NCI-H526 treated with DMSO at 0.1 percent for 48 hours (cell line): ENCODE measurements at regions not wholly inside any gene's neighbourhood (a gene's known extent, or its start where the extent isn't known, plus 50 kb on each side); places are given as distances from the start of the nearest gene placed in this dataset.

ENCODE experiments used
- DNase-seq: peaks from one replicate; lab custom pipeline; 2025; lab: John Stamatoyannopoulos, UW

DNA sequence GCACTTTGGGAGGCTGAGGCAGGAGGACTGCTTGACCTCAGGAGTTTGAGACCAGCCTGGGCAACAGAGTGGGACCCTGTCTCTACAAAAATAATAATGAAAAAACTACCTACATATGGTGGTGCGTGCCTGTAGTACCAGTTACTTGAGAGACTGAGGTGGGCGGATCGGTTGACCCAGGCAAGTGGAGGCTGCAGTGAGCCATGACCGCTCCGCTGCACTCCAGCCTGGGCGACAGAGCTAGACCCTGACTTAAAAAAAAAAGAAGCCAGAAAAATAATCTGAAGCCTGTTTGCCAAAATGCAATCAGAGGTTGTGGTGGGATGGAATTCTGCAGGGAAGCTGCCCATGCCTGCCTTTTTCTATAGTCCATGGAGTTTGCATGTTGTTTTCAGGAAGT is 50.4 kb upstream of the GGTA1 start:
- no peak for DNase-seq

DNA sequence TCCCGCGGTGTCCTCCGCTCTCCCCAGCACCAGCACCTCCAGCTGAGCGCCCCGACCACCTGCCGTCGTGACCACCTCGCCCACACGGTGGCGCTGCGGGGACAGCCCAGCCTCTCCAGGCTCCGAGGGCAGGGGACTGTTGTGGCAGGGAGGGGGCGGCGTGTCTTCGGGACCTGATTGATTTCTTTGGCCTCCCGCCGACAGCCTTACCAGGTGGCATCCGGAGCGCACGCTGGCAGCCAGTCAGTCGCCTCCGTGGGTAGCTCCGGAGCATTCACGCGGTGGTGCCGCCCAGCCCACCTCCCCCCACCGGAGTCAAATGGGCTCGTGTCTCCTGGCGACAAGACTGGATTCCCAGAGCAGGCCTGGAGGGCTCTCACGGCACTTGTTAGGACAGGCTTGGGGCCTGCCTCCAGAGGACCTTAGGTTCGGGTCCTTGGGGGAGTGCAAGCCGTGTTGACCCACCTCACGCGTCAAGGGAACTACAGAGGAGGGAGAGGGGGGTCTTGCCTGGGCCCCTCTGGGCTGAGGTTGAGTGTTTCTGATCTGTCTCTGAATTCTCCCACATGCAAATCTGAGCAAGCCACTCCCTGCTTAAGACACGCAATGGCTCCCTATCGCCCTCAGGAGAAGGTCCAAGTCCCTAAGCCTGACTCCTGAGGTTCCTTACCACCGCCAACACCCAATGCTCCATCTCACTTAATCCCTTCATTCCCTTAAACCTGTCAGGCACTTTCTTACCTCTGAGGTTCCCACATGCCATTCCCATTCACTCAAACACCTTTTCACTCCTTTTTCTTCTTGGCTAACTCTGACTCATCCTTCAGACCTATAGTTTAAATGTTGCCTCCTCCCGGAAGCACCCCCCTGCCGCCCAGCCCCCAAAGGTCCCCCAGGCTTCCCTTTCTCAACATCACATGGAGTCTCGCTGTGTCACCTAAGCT is 51.2 kb upstream of the GGTA1 start:
- DNase-seq: peak; percentile 38

DNA sequence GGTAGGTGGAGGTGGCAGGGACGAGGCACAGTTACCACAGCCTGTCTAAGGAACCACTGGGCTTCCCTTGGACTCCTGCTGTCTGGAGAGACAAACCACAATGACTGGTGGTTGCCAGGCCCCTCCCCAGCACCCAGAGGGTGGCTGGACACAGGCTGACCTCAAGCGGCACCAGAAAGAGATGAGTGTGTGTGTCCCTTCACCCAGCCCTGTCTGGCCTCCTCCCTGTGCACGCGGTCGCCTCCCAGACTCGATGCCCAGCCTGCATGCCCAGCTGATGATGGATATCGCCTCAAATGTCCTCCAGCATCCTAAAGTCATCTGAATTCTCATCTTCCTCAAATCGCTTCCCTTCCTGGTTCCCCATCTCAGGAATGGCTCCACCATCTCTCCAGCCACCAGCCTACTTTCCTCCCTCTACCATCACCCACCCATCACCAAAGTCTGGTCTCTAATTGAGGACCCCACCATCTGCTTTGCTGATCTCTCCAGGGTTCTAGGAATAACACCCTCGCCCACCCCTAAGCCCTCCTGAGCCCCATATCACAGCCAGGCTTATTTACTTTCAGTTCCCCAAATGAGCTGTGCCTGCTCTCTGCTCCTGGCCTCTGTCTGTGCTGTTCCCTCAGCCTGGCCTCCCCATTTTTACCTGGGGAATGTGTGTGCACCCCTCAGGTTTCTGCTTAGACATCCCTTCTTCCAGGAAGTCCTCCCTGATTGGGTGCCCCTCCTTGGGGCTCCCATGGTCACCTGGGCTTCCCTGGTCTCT is 52.5 kb upstream of the GGTA1 start:
- DNase-seq: no peak

DNA sequence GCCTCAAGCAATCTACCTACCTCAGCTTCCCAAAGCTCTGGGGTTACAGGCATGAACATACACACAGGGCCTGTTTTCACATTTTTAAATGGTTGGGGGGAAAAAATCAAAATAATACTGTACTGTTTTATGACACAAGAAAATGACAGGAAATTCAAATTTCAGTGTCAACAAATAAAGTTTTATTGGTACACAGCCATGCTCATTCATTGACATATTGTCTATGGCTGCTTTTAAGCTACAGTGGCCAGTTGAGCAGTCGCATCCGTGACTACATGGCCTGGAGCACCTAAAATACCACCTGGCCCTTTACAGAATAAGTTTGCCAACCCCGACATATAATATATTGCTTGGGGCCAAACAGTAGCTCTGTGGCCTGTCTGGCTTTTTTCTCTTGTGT is 56.4 kb upstream of the GGTA1 start:
- DNase-seq: no peak

DNA sequence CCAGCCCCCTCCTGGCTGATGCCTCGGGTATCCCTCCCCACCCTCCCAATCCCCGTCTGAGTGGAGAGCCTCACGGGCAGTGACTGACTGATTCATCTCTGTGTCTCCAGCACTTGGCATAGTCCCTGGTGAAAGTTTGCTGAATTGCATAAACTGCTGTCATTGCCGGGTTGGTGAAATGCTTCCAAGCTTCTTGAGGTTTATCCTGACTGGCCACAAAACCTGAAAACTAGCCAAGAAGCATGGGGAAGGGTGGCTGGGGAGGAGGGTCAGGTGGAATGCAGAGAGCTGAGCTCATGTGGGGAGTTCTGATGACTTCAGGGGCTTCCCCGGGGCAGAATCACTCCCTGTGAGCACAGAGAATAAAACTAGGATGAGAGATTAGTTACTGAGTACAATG is 56.9 kb upstream of the GGTA1 start:
- no peak for DNase-seq

DNA sequence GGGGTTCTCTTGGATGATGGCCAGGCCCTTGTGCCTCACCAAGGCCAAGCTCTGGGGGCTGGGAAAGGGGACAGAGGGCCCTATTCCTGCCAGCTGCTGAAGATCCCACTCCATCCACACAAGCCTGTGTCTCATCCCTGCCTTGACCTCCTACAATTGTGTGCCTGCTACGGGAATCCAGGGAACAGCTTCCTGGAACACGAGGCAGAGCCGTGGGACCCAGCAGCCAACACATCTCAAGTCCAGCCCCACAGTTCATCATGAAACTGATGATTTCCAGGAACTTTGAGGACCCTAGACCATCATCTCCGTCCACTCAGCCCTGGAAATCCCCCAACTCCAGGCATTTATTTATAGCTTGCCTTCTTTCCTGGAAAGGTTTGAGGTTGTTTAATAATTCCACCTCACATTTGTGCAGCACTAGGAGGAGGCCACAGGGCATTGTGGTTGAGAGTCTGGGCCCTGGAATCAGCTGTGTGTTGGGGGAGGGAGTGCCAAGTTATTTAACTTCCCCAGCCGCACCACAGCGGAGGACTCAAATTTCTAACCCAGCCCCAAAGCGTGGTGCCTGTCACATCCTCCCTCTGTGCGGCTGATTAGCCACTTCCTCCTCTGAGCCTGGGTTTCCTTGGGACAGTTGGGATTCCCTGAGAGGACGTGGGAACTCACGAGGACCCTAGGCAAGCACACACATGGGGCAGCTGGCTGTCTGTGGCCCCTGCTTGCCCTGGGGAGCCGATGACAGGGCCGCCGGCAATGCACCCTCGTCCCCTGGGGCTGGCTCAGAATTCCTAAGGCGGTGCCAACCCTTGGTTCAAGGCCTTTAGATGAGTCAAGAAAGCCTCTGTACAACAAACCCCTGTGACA is 58.2 kb upstream of the GGTA1 start:
- no peak for DNase-seq

DNA sequence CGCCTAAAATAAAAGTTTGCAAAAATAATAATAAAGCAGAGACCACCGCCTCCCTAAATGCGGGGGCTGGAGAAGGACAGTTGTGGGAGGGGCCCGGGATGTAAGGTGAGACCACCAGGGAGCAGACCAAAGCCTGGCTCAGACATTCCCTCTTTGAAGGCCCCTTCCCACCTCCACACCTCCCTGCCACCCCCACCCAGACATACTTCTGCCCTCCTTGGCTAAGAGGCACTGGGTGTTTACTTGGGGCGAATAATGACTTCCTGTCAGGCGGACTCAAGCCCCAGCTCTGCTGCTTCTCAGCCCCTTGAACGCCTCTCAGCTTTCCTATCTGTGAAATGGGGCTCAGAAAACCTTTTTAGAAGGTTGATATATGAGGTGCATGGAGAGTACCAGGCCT is 58.8 kb upstream of the GGTA1 start:
- DNase-seq: no peak

DNA sequence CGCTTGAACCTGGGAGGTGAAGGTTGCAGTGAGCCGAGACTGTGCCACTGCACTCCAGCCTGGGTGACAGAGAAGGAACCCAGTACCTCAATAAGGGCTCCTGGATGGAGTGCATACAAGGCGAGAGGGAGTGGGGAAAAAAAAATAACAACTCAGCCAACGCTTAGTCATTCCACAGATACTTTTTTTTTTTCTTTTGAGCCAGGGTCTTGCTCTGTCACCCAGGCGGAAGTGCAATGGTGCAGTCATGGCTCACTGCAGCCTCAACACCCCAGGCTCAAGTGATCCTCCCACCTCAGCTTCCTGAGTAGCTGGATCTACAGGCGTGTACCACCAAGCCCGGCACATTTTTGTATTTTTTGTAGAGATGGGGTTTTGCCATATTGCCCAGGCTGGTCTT is 59.5 kb upstream of the GGTA1 start:
- no peak for DNase-seq

DNA sequence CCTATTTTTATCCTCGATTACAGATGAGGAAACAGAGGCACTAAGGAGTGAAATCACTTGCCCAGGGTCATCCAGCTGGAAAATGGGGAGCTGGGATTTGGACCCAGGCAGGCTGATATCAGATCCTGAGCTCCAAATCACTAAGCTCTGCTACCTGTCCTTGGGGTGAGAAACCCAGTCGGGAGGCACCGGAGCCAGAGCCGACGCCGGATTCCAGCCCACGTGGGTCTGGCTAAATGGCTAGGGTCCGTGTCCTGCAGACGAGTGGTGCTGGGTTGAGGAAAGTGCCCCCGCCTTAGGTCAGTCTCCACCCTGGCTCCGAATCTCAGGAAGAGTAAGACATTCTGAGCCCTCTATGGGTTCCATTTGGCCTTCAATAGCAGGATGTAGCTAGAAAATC is 61.3 kb upstream of the GGTA1 start:
- no peak for DNase-seq

DNA sequence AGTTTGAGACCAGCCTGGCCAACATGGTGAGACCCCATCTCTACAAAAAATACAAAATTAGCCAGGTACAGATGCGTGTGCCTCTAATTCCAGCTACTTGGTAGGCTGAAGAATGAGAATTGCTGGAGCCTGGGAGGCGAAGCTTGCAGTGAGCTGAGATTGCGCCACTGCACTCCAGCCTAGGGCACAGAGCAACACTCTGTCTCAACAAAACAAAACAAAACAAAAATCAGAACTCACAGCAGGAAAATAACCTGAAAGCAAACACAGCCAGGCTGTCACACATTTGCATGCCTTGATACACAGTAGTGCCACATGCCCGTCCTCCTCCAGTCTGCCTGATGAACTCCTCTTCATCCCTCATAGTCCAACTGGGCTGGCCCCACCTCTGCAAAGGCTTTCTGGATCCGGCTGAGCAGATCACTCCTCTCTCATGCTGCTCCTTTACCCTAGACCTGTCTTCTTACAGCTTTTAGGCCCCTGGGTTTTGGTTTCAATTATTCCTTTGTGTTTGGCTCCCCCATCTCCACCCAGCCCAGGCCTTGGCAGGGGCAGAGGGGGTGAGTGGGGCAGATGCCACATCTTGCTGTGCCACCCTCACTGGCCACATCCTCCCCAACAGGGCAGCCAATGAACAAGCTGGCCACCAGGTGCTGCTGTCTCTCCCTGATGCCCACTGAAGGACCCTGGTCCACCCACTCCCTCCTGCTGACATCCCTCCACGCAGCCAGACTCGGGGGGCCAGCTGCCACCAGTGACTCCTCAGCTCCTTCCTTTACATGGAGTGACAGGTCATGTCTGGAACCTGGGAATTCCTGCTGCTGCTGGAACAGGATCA is 62.0 kb upstream of the GGTA1 start:
- DNase-seq: no peak

DNA sequence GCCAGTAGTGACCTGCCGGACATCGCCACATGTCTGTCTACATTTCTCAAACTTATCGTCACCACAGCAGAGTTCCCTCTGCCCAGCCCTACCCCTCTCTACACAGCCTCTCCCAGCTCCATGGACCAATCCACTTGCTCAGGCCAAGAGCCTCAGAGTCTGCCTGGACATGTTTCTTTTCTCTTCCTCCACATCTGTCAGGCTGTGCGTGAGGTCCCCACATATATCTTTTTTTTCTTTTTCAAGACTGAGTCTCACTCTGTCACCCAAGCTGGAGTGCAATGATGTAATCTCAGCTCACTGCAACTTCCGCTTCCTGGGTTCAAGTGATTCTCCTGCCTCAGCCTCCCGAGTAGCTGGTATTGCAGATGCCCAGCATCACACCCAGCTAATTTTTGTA is 62.7 kb upstream of the GGTA1 start:
- no peak for DNase-seq

DNA sequence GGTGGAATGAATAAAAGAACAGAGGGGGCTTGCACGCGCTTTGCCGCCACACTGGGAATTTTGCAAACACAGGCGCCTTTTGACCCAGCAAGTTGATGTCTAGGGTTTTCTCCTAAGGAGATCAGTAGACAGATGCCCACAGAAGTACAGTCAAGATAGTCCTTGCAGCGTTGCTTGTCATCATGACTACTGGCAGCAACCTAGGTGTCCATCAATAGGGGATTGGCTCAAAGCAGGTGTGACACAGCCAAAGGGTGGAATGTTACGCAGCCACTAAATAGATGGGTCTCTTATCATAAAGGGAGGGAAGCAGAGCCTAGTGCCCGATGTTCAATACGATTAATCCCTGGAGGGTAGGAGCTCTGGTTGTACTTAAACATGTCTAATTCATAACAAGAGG is 63.8 kb upstream of the GGTA1 start:
- DNase-seq: no peak

DNA sequence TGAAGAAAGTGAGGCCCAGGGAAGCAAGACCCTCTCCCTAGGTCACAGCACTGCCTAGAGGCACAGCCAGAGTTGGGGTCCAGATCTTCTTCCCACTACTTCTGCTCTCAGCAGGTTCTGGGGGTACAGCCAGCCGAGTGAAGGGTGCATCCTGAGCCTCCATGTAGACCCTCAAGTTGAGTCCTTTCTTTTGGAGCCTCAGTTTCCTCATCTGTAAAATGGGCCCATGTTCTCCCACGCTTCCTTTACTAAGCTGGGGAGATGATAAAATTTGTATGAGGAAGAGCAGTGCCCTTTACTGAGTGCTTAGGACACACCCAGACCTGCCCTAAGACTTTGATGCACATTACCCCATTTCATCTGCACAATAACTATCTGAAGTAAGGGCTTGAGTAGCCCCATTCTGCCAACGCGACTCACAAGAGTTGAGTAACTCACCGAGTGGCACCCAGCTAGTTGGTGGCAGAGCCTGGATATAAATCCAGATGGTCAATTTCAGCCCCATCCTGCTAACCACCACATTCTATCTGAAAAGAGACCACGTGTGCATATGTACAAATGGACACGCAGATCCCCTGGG is 64.3 kb upstream of the GGTA1 start:
- DNase-seq: no peak

DNA sequence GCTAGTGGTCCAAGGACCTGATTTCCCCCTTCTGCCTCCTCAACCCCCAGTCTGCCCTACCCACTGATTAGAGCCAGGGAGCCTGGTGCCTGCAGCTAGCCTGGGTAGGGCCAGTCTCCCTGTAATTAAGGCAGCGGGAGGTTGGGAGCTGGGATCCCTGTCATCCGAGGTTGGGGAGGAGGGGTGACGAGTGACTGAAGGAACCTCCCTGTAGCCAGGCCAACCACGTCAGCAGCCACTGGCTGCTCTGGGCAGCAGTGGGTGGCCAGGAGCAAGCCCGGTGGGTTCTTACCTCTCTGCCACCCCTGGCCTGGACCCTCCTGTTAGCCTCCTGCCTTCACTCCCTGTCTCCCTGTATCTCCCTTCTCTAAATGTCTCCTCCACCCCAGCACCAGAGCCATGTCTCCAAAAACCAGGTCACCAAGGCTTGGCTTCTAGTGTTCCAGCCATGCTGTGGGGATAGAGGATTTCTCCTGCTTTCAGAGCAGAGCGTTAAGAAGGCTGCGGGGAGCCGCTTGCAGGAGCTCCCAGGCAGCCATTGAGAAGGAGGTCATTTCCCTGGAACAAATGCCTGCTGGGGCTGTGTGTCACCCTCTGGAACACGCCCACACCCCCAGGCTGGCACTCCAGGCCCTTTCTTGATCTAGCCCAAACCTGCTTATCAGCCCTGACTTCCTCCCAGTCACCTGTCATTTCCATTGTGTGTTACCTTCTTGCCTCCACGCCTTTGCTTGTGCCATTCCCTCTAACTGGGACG is 65.0 kb upstream of the GGTA1 start:
- no peak for DNase-seq

DNA sequence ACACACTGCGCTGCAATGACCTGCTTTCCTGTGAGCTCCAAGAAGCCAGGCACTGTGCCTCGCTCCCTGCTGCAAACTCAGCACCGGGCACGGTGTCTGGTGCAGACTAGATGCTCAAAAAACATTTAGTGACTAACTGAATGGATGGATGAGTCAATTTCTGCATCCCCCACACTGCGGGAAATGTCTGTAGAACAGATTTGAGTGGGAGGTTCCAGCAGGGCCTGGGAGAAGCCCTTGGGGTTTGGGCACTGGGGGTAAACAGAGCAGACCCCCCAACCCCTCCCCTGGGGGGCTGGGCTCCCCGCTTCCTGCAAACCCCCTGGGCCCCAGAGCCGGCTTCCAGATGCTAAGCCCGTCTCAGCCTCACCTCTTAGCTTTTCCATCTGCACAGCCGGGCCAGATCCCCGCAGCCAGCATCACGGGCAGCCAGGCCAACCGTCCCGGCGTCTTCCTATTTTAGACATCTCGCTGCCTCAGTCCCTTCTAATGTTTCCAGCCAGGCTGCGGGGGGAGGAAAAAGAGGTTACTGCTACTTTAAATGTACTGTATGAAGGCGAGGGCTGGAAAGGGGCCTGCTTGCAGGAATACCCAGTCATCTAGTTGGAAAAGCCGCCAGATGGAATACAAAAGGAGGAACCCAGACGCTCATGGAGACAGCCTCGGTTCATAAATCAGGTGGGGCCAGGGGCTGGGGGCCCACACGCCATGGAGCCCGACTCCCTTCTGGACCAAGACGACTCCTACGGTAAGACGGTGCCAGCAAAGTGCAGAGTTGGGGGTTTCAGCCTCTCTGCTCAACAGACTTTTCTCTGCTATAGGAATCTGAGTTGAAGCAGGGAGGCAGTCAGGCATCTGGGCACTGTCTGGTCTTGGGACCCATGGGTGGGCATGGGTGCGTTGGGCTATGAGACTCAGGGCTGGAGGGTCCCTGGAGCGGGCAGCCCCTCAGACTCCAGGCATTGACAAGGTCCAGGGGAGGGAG is 67.1 kb upstream of the GGTA1 start:
- DNase-seq: no peak

DNA sequence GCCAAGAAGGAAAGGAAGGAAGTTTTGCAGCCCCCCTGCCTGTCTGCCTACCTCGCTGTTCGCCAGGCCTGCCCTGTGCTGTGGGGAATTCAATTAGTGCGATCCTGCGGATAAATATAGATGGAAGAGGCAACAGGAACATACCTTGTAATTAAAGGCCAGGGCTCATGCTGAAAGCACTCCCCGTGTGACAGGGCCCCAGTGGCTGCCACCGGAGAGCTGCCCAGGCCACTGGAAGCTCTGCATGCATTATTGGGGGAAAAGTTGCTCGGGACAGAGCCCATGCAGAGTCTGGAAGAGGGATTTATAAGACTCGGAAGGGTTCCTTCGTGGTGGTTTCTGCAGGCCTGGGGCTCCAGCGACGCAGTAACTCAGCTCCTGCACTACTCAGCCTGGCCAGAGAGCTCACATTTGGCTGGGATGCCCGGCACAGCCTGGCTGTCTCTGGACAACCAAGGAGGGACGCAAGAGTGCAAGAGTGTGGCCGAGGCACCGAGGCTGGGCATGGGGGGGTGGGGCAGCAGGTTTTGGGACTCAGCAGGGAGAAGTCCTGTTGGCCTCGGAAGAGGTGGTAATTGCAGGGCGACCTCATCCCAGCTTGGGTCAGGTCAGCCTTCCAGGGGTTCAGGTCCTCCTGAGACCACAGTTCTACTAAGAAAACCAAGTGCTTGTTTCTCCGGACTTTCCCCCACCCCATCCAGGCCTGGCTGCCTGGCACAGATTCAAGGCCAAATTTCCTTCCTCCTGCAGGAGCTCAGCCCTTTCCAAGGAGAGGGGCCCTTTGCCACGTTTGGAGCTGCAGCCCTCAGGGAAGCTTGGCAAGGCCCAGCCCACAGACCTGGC is 68.1 kb upstream of the GGTA1 start:
- DNase-seq: no peak

DNA sequence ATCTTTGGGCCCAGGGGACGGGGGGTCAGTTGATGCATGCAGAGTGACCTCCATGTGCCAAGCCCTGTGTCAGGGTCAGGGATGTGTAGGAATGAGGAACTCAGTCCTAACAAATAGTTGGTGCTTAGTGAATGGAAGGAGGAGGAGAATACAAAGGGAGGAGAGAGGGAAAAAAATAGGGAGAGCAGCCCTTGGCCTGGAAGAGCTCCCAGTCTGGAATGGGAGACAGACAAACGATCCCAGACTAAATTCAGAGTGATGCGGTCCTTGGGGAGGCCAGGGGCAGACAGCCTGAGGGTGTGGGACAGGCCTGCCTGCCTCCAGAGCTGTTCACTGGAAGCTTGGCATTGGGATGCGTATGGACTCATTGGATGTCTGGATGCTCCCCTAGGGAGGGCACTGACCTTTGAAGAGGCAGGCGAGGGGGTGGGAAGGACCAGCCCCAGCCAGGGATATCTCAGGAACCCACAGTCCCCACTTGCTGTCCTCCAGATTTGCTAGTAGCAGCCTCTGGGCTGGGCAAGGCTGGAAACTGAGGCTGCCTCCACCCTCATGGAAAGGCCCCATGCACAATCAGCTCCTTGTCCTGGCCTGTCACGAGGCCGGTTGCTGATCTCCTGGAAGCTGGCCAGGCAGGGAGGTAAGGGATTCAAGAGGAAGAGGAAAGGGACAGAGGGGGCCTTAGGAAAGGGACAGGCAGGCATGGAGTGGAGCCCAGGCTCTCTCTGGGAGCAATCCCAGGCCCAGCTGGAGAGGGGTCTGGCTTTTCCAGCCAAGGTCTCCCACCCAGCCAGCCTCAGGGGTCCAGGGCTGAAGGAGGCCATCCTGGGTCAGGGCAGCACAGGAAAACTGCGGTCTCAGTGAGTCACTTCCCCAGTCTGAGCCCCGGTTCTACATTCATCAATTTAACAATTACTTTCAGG is 69.0 kb upstream of the GGTA1 start:
- no peak for DNase-seq
